Activated T-helper 1 cell treated with anti-CD3 and anti-CD28 coated beads, Interleukin-12 subunit alpha, Interleukin-12 subunit beta, Interleukin-2, Interleukin-4 antibody, amounts not matched to agents 30 ng/mL and 10 ng/mL and 1 ng/mL, durations not matched to agents 14 hours and 24 hours and 36 hours (primary cell): ENCODE measurements at regions not wholly inside any gene's neighbourhood (a gene's known extent, or its start where the extent isn't known, plus 50 kb on each side); places are given as distances from the start of the nearest gene placed in this dataset.

Experiments
- DNase-seq: peaks from one replicate; pipeline ENCODE4 v3.0.0; 2021; ENCODE audit warnings: low spot score
- H3K27ac Mint-ChIP-seq: one replicate; pipeline ENCODE4 v1.8.0; 2021; ENCODE audit warnings: mild to moderate bottlenecking, mixed read lengths
- H3K27me3 Mint-ChIP-seq: one replicate; pipeline ENCODE4 v1.8.0; 2022; ENCODE audit warnings: mild to moderate bottlenecking, moderate library complexity, mixed read lengths; ENCODE audit not compliant: insufficient read depth
- H3K36me3 Mint-ChIP-seq: one replicate; pipeline ENCODE4 v1.8.0; 2021; ENCODE audit warnings: low read depth, mixed read lengths
- H3K4me1 Mint-ChIP-seq: one replicate; pipeline ENCODE4 v1.8.0; 2021; ENCODE audit warnings: low read depth, mixed read lengths
- H3K4me3 Mint-ChIP-seq: one replicate; pipeline ENCODE4 v1.8.0; 2021; ENCODE audit warnings: mild to moderate bottlenecking, moderate library complexity, mixed read lengths
- H3K9me3 Mint-ChIP-seq: one replicate; pipeline ENCODE4 v1.8.0; 2021; ENCODE audit warnings: mixed read lengths
- intact Hi-C: fragments of 100-400 bp; cut with micrococcal nuclease; formaldehyde crosslinking; loops from one replicate; pipeline ENCODE4 v1.15.1; 2024

DNA sequence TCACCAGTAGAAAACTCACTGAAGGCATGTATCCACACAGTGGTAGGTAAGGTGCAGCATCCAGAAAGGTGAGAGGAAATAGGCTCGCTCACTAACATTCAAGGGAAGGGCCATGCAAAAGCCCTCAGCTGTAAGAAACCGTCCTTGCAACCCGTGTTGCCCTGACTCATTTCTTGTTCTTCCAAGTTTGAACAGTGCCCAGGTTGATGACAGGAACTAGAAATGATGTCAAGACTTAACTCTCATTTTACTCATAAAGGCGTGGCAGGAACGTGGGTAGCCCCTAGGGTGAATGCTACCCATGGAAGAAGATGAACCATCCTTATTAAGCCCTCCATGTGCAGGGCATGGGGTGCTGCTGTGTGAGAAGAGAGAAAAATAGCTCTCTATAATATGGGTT lies 187.6 kb downstream of the CD83 start:
- no peak overlapping the region for H3K27ac Mint-ChIP-seq
- no peaks in the 10 kb centered on the region for H3K9me3 Mint-ChIP-seq
- peaks cover 6% of the 10 kb centered on the region for H3K4me1 Mint-ChIP-seq
- DNase-seq, result no peak
- no peaks in the 10 kb centered on the region for H3K36me3 Mint-ChIP-seq
- peaks cover 8% of the 10 kb centered on the region for H3K27me3 Mint-ChIP-seq
- intact Hi-C loops, result no loop called here
- H3K4me3 Mint-ChIP-seq, result no peak overlapping the region

DNA sequence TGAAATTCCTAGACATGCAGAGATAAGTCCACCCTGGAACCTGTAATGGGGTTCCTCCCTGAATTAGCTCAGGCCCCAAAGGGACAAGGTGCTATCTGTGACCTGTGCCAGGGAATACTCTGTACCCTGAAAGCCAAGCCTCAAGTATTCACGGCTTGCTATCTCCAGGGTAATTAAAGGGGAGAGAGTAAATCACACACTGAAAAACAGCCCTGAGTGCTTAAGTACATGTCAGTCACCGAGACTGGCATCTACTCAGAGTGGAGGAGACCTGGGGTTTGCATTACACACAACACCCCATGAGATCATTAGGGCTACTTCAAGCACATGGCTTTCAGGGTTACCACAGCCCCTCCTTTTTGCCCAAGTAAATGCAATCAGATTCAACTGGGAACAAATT lies 188.1 kb downstream of the CD83 start:
- intact Hi-C loops, result no loop called here
- Mint-ChIP-seq H3K27ac (no peak overlapping the region), H3K4me3 (no peak overlapping the region), H3K36me3 (no peaks in the 10 kb centered on the region), H3K27me3 (peaks cover 8% of the 10 kb centered on the region), H3K9me3 (no peaks in the 10 kb centered on the region), H3K4me1 (peaks cover 6% of the 10 kb centered on the region)
- DNase-seq, result no peak

DNA sequence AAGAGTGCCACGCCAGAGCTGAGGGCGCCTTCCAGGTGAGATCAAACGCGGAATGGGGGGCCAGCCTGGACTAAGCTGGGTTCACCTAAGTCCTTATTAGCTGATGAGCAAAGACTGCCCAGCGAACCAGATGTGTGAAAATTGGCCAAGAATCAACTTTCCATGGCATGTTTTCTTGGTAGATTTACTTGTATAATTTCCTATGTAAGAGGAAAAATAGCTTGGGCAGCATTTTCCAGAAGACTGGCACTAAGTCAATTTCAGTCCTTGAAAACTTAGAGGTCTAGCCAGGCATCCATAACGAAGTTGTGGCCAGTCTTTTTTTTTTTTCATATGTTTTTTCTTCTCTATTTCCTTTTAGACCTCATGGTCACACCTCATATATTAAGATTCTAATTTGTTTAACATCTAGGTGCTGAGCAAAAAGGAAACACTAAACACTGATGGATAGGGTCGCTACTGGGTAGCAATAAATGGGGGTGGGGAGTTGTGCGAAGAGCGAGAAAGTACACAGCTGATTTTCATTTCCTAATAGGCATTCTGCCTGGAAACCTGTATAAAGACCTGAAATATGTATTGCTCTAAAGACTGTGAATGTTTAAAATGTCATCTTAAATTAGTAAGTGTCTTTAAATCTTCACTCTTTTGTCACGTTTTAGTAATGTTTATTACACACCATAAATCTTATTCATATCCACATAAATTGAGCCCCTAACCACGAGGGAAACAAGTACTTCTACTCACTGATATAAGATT lies 188.8 kb downstream of the CD83 start:
- H3K9me3 Mint-ChIP-seq, result no peaks in the 10 kb centered on the region
- peaks cover 6% of the 10 kb centered on the region for H3K4me1 Mint-ChIP-seq
- no peak overlapping the region for H3K27ac Mint-ChIP-seq
- no peak overlapping the region for H3K4me3 Mint-ChIP-seq
- no peaks in the 10 kb centered on the region for H3K36me3 Mint-ChIP-seq
- peaks cover 8% of the 10 kb centered on the region for H3K27me3 Mint-ChIP-seq
- intact Hi-C loops, result no loop called here
- no peak for DNase-seq

DNA sequence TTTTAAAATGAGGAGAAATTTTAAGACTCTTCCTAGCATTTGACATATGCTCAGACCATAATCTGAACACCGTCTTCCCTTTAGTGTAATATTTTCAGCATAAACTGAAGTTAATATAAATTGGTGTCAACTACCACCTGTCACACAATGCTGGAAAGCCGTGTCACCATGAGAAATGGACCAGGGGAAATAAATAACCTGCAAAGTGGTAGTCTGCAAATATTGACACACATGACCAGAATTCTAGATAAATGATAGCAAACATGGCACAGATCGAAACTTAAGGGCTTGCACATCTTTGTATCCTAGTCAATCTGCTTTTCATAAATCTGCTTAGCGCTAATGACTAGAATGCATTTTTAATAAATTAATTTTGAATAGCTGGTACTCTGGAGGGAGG lies 191.9 kb downstream of the CD83 start:
- DNase-seq, result no peak
- peaks cover 6% of the 10 kb centered on the region for H3K27me3 Mint-ChIP-seq
- H3K36me3 Mint-ChIP-seq, result no peaks in the 10 kb centered on the region
- H3K27ac Mint-ChIP-seq, result no peak overlapping the region
- intact Hi-C loops, result no loop called here
- no peaks in the 10 kb centered on the region for H3K9me3 Mint-ChIP-seq
- H3K4me3 Mint-ChIP-seq, result no peak overlapping the region
- H3K4me1 Mint-ChIP-seq, result peaks cover 6% of the 10 kb centered on the region

DNA sequence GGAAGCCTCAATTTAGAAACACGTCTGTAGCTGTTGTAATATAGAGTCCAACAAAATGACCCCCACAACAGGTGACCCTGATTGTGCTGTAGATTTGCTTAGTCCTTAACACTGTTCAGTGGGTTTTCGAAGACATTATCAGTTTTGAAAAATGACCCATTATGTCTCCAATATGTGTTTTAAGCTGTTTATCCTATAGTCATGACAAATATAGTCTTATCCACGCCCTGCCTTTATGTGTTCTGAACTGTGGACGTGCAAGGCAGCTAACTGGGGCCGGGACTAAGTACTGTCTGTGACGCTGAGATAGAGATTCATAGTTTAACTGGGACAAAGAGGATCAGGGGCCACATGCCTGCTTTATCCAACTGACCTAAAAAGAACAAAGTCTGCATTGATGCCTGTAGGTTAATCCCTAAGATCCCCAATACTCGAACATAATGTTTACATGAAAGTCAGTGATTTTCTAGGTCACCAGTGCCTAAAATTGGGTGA lies 192.4 kb downstream of the CD83 start:
- H3K9me3 Mint-ChIP-seq, result no peaks in the 10 kb centered on the region
- H3K4me3 Mint-ChIP-seq, result no peak overlapping the region
- peaks cover 6% of the 10 kb centered on the region for H3K27me3 Mint-ChIP-seq
- H3K4me1 Mint-ChIP-seq, result peaks cover 4% of the 10 kb centered on the region
- no peak for DNase-seq
- no peaks in the 10 kb centered on the region for H3K36me3 Mint-ChIP-seq
- no peak overlapping the region for H3K27ac Mint-ChIP-seq
- intact Hi-C loops, result no loop called here

DNA sequence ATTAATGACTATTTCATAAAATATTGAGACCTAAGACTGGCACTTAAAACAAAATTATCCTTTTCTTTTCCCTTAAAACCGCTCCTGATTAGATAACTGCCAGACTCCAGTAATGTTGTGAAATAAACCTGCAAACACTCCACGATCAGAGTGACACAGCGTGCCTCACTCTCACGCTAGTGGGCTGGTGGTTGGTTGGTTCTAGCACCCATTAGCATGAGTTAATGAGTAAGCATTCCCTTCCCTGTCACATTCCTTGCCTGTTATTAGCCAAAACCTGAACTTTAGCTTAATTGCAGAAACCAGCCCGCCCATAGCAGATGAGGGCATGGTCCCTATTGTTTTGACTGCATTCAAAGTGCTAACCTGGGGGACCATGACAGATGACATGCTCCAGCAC lies 193.4 kb downstream of the CD83 start:
- intact Hi-C loops, result no loop called here
- Mint-ChIP-seq H3K36me3 (no peaks in the 10 kb centered on the region), H3K27ac (no peak overlapping the region), H3K4me3 (no peak overlapping the region), H3K9me3 (no peaks in the 10 kb centered on the region), H3K27me3 (peaks cover 6% of the 10 kb centered on the region), H3K4me1 (no peaks in the 10 kb centered on the region)
- DNase-seq, result no peak

DNA sequence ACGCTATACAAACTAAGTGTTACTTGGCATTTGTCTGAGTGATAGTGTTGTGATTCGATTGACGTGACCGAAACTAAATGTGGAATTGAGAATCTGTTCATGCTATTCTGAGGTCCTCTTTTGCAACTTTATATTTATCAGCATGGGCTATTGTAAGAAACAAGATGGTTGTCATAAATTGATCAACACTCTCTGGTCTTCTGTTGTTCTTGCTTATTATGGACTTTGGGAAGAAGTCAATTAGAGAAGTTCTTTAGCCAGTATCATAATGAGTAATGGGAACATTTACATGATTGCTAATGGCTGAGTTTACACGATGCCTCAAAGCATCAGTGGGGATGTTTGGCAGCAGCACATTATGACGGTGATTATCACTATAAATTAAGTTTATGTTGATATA lies 195.0 kb downstream of the CD83 start:
- peaks cover 6% of the 10 kb centered on the region for H3K27me3 Mint-ChIP-seq
- DNase-seq, result no peak
- intact Hi-C loops, result no loop called here
- H3K4me1 Mint-ChIP-seq, result peaks cover 15% of the 10 kb centered on the region
- no peak overlapping the region for H3K4me3 Mint-ChIP-seq
- no peaks in the 10 kb centered on the region for H3K9me3 Mint-ChIP-seq
- H3K27ac Mint-ChIP-seq, result no peak overlapping the region
- no peaks in the 10 kb centered on the region for H3K36me3 Mint-ChIP-seq

DNA sequence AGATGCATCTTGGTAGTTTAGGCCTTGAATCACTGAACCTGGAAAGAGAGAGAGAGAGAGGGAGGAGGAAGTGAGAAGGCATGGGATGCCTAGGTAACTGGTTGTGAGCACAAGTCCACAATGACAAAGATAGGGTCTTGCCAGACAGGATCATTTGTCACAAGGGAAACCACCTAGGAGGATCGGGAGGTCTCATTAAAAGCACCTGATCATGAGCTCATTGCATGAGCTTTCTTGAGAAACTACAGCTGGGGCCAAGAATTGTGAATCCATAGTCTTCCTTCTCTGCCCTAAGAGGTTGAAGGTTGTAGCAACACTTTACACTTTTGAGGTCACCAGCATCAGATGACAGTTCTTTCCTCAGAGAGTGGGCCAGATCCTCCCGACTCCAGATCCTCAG lies 195.7 kb downstream of the CD83 start:
- Mint-ChIP-seq H3K36me3 (no peaks in the 10 kb centered on the region), H3K4me1 (peaks cover 15% of the 10 kb centered on the region), H3K27ac (no peak overlapping the region), H3K9me3 (no peaks in the 10 kb centered on the region), H3K27me3 (peaks cover 6% of the 10 kb centered on the region), H3K4me3 (no peak overlapping the region)
- intact Hi-C loops, result no loop called here
- DNase-seq, result no peak

DNA sequence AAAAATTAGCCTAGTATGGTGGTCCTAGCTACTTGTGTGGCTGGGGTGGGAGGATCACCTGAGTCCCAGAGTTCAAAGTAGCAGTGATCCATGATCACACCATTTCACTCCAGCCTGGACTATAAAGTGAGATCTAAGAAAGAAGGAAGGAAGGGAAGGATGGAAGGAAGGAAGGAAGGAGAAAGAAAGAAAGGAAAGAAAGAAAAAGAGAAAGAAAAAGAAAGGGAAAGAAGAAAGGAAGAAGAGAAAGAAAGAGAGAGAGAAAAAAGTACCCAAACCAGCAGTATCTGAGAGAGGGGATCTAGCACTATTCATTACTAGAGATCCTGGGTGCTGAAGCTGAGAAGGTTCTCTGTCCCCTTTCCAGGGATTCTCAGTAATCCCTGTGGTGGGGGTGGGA lies 197.8 kb downstream of the CD83 start:
- Mint-ChIP-seq H3K4me3 (no peak overlapping the region), H3K36me3 (no peaks in the 10 kb centered on the region), H3K27ac (no peak overlapping the region), H3K27me3 (no peaks in the 10 kb centered on the region), H3K9me3 (no peaks in the 10 kb centered on the region), H3K4me1 (peaks cover 15% of the 10 kb centered on the region)
- no peak for DNase-seq
- intact Hi-C loops, result no loop called here

DNA sequence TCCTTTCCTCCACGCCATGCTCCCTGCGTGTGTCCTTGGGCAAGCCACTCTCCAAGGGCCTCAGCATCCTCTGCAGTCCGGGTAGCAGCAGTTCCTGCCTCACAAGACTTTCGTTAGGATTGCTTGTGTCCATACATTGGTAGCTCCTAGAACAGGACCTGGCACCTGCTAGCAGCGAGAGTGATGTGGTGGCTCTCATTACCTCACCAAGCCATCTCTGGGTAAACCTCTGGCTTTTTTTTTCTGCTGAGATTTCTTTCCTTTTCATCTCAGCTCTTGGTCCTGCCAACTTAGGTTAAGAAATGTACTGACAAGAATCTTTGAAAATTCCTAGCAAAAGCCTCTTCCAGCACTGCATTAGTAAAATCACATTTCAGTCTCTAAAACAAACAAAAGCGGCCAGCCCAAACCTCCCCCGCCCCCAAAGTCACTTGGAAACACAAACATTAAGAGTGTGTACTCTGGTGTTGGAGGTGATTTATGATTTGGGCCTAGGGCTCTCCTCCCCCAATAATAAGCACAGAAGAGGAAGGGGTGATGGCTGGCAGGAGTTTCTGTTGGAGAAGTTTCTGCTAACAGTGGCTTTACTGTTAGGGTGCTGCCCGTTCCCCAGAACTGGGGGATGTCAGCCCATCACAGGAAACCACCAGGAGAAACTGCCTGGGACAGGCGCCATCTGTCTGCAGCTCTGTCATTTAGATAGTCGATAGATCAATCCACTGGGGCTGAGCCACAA lies 199.2 kb downstream of the CD83 start:
- Mint-ChIP-seq H3K4me3 (no peak overlapping the region), H3K9me3 (no peaks in the 10 kb centered on the region), H3K36me3 (no peaks in the 10 kb centered on the region), H3K27me3 (peaks cover 2% of the 10 kb centered on the region), H3K27ac (no peak overlapping the region), H3K4me1 (peaks cover 15% of the 10 kb centered on the region)
- intact Hi-C loops, result no loop called here
- DNase-seq, result no peak

DNA sequence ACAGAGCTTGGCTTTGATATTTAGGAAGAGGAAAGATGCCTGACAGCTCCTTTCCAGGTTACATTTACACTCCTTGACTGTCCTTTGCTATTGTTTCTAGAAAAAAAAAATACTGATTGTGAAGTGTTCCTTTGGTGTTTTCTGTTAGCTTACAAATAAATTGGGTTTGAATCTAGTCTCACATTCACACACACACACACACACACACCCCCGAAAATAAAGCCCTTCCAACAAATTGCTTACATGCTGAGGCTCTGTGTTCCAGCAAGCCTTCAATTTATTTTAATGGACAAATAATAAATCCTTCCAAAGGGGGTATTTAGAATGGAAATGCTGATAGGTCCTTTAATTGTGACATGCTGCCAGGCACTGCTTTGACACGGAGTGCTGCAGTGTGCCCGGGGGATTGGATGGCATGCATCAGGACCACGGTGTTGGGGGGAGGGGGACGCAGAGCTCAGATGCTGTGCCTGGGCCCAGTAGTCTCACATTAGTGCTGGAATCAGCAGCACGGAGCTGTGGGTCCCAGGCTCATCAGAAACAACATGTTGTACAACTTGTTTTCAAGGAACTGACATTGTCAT lies 199.9 kb downstream of the CD83 start:
- H3K4me1 Mint-ChIP-seq, result peaks cover 15% of the 10 kb centered on the region
- peaks cover 2% of the 10 kb centered on the region for H3K27me3 Mint-ChIP-seq
- H3K36me3 Mint-ChIP-seq, result no peaks in the 10 kb centered on the region
- no peak overlapping the region for H3K4me3 Mint-ChIP-seq
- intact Hi-C loops, result no loop called here
- no peak for DNase-seq
- H3K27ac Mint-ChIP-seq, result no peak overlapping the region
- H3K9me3 Mint-ChIP-seq, result no peaks in the 10 kb centered on the region

DNA sequence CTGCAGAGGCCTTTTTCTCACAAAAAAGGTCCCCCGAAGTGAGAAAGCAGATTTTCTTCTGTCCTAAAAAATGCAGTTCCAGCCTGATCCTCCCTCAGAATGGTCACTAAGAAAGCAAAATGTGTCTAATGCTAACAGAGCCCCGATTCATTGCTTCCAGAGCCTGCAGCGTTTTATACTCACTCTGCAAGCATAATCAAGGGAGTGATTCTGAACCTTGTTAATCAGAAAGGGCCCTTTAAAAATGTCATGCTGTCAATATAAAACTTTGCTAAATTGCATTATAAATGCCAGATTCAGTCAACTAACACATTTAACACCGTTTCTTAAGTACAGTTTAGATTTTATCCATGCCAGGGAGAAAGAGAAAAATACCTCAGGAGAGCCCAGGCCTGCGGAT lies 202.8 kb downstream of the CD83 start:
- DNase-seq, result no peak
- Mint-ChIP-seq H3K27me3 (peaks cover 8% of the 10 kb centered on the region), H3K9me3 (no peaks in the 10 kb centered on the region), H3K4me1 (peaks cover 15% of the 10 kb centered on the region), H3K27ac (no peak overlapping the region), H3K4me3 (no peak overlapping the region), H3K36me3 (no peaks in the 10 kb centered on the region)
- intact Hi-C loops, result no loop called here

DNA sequence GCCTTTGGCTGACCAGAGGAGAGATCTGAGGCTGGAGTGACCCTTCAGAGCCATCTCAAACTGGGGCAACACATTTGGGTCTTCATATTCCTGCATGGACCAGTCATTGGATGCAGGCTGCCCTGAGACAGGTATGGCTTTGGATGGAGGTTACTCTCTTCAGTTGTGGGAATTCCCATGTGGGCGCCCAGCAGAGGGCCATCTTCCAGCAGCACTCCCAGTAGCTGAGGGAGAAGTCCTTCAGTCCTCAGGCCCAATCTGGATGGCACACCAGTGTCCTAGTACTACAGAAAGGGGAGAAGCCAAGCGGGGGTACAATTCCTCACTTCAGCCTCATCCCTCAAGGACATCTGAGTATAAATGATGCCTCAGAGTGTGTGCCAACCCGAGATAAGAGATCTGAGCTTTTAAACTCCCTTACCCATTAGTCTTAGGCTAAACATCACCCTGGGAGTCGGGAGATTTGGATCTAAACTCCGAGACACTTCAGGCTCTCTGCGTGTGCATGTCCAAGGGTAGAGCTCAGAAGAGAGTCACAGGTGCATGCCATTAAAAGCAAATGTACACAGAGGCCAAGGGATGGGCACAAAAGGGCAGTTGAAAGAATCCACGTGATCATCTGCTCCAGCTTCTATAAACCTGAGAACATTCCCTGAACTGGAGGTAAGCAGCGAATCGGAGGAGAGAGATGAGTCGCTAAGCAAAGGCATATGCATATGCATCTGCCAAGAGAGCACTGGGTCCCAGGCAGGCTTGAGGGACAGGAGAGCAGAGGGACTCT lies 204.6 kb downstream of the CD83 start:
- H3K9me3 Mint-ChIP-seq, result no peaks in the 10 kb centered on the region
- intact Hi-C loops, result no loop called here
- H3K27ac Mint-ChIP-seq, result no peak overlapping the region
- no peaks in the 10 kb centered on the region for H3K36me3 Mint-ChIP-seq
- no peak for DNase-seq
- no peak overlapping the region for H3K4me3 Mint-ChIP-seq
- peaks cover 8% of the 10 kb centered on the region for H3K27me3 Mint-ChIP-seq
- H3K4me1 Mint-ChIP-seq, result peaks cover 4% of the 10 kb centered on the region
